ENCODE measurements at regions not wholly inside any gene's neighbourhood (a gene's known extent, or its start where the extent isn't known, plus 50 kb on each side); places are given as distances from the start of the nearest gene placed in this dataset.

DNA sequence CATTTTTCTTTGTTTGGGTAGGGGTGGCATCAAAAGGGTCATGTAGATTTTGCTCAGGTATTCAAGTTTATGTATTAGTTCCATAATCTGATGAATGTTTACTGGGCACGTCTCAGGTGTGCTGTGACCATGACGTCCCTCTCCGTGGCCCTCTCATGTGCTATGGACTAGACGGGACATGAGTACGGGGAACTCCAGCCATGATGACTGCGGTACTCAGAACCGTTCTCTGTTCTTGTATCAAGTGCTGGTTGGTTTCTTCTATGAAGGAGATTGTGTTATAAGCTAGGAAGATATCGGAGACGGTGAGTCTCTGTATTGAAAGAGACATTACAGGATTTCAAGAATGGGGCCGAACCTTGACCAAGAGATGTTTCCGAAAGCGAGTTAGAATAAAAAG is 116.5 kb upstream of the ADARB2 start:
- no peaks in the 10 kb centered on the region for H3K36me3 ChIP-seq
- H3K4me1 ChIP-seq, result no peaks in the 10 kb centered on the region
- TF ChIP-seq CTCF (IDR thresholded peaks at IDR 0.05), result no peak
- TF ChIP-seq POLR2A (IDR thresholded peaks at IDR 0.05), result no peak
- DNase-seq, result no peak
- no peaks in the 10 kb centered on the region for H3K27me3 ChIP-seq
- H3K4me3 ChIP-seq, result no peak overlapping the region
- H3K9me3 ChIP-seq, result no peaks in the 10 kb centered on the region
- H3K27ac ChIP-seq, result no peak overlapping the region

GRCh38 chr10:1852841-1853240 is 115.5 kb upstream of the ADARB2 start:
- no peaks in the 10 kb centered on the region for H3K27me3 ChIP-seq
- no peak for TF ChIP-seq CTCF (IDR thresholded peaks at IDR 0.05)
- no peak for TF ChIP-seq POLR2A (IDR thresholded peaks at IDR 0.05)
- H3K4me1 ChIP-seq, result no peaks in the 10 kb centered on the region

GRCh38 chr10:1851762-1852161 is 114.4 kb upstream of the ADARB2 start:
- H3K4me3 ChIP-seq, result no peak overlapping the region
- H3K9me3 ChIP-seq, result peaks cover 0 to 4% (median 0%) of the 10 kb centered on the region in 4 donors
- TF ChIP-seq POLR2A (IDR thresholded peaks at IDR 0.05) (no peak), CTCF (IDR thresholded peaks at IDR 0.05) (no peak)
- no peaks in the 10 kb centered on the region for H3K27me3 ChIP-seq
- no peak for DNase-seq
- no peaks in the 10 kb centered on the region for H3K36me3 ChIP-seq
- H3K27ac ChIP-seq, result no peak overlapping the region
- no peaks in the 10 kb centered on the region for H3K4me1 ChIP-seq

More at GRCh38 chr10:1852841-1853240, 115.5 kb upstream of the ADARB2 start:
- no peaks in the 10 kb centered on the region for H3K36me3 ChIP-seq
- no peaks in the 10 kb centered on the region for H3K9me3 ChIP-seq
- no peak overlapping the region for H3K4me3 ChIP-seq
- DNase-seq, result no peak
- H3K27ac ChIP-seq, result no peak overlapping the region

- Histone ChIP-seq H3K9me3 (peaks cover 0 to 4% (median 0%) of the 10 kb centered on the region in 4 donors), H3K36me3 (no peaks in the 10 kb centered on the region), H3K4me3 (no peak overlapping the region), H3K27me3 (no peaks in the 10 kb centered on the region), H3K27ac (no peak overlapping the region), H3K4me1 (no peaks in the 10 kb centered on the region)
- DNase-seq, result no peak
- TF ChIP-seq POLR2A (IDR thresholded peaks at IDR 0.05) (no peak), CTCF (IDR thresholded peaks at IDR 0.05) (no peak)
Measured at GRCh38 chr10:1850971-1851527, 113.7 kb upstream of the ADARB2 start.

DNA sequence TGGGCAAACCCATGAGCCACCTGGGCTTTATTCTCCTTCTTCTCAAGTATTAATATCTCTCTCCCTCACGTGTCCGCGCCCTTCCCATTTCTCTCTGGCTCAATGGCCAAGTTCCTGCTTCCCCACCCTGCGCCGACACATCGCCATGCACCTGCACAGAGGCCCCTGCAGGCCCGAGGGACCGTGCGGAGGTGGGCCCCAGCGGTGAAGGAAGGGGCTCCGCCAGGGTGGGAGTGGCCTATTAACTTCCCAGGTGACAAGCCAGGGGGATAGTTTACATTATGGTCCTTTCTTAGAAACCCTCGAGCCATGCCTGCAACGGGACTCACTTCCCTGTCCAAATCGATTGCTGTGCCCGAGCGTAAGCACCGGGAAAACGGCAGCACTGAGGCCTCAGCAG is 110.0 kb upstream of the ADARB2 start:
- no peaks in the 10 kb centered on the region for H3K4me1 ChIP-seq
- TF ChIP-seq POLR2A (IDR thresholded peaks at IDR 0.05) (no peak), CTCF (IDR thresholded peaks at IDR 0.05) (no peak)
- H3K4me3 ChIP-seq, result no peak overlapping the region
- H3K36me3 ChIP-seq, result no peaks in the 10 kb centered on the region
- H3K9me3 ChIP-seq, result peaks cover 0 to 4% (median 0%) of the 10 kb centered on the region in 4 donors
- DNase-seq, result no peak
- no peaks in the 10 kb centered on the region for H3K27me3 ChIP-seq
- H3K27ac ChIP-seq, result no peak overlapping the region

GRCh38 chr10:1846032-1846431 is 108.7 kb upstream of the ADARB2 start:
- Histone ChIP-seq H3K4me3 (no peak overlapping the region), H3K27ac (no peak overlapping the region), H3K36me3 (no peaks in the 10 kb centered on the region), H3K27me3 (no peaks in the 10 kb centered on the region), H3K4me1 (no peaks in the 10 kb centered on the region), H3K9me3 (peaks cover 0 to 4% (median 0%) of the 10 kb centered on the region in 4 donors)
- TF ChIP-seq CTCF (IDR thresholded peaks at IDR 0.05) (no peak), POLR2A (IDR thresholded peaks at IDR 0.05) (no peak)
- no peak for DNase-seq
